ENCODE measurements at regions not wholly inside any gene's neighbourhood (a gene's known extent, or its start where the extent isn't known, plus 50 kb on each side); places are given as distances from the start of the nearest gene placed in this dataset.

DNA sequence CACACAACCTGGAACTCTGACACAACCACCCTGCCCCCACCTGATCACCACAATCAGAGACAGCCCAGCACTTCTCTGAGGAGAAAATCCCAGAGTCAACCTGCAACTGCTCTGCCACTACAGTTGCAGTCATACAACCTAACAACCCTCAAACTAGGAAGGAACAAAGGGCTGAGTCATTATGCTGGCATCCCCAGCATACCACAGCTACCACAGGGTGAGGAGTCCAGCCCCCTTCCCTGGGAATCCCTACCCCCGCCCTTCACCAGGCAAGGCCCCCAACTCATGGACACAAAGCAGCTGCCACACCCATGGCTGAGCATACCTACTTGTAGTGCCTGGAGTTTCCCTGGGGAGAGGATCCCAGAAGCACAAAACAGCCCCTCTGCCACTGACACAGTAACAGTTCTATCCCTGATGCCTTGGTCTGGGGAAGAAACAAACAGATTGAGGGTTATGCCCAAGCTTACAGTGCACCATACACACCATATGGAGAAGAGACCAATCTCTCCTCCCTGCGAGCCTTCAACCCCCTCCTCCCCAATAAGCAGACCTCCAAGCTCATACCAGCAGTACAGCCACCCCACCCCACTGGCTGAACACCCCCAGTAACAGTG, 68.5 kb upstream of the C11orf58 start:
- TF ChIP-seq, protein P1, sequence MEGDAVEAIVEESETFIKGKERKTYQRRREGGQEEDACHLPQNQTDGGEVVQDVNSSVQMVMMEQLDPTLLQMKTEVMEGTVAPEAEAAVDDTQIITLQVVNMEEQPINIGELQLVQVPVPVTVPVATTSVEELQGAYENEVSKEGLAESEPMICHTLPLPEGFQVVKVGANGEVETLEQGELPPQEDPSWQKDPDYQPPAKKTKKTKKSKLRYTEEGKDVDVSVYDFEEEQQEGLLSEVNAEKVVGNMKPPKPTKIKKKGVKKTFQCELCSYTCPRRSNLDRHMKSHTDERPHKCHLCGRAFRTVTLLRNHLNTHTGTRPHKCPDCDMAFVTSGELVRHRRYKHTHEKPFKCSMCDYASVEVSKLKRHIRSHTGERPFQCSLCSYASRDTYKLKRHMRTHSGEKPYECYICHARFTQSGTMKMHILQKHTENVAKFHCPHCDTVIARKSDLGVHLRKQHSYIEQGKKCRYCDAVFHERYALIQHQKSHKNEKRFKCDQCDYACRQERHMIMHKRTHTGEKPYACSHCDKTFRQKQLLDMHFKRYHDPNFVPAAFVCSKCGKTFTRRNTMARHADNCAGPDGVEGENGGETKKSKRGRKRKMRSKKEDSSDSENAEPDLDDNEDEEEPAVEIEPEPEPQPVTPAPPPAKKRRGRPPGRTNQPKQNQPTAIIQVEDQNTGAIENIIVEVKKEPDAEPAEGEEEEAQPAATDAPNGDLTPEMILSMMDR (conservative IDR thresholded peaks at IDR 0.05 in 1 of 2, IDR thresholded peaks at IDR 0.05 in 1 of 2; ENCODE audit: extremely low read depth in 1 of 2, insufficient read depth in 1 of 2, low read depth in 1 of 2, low read length in 2 of 2) = no peak
- TF ChIP-seq EZH2 (IDR thresholded peaks at IDR 0.05; ENCODE audit: borderline replicate concordance, low read length) = no peak

Data from mammary epithelial cell (primary cell).